ENCODE measurements at regions not wholly inside any gene's neighbourhood (a gene's known extent, or its start where the extent isn't known, plus 50 kb on each side); places are given as distances from the start of the nearest gene placed in this dataset.

DNA sequence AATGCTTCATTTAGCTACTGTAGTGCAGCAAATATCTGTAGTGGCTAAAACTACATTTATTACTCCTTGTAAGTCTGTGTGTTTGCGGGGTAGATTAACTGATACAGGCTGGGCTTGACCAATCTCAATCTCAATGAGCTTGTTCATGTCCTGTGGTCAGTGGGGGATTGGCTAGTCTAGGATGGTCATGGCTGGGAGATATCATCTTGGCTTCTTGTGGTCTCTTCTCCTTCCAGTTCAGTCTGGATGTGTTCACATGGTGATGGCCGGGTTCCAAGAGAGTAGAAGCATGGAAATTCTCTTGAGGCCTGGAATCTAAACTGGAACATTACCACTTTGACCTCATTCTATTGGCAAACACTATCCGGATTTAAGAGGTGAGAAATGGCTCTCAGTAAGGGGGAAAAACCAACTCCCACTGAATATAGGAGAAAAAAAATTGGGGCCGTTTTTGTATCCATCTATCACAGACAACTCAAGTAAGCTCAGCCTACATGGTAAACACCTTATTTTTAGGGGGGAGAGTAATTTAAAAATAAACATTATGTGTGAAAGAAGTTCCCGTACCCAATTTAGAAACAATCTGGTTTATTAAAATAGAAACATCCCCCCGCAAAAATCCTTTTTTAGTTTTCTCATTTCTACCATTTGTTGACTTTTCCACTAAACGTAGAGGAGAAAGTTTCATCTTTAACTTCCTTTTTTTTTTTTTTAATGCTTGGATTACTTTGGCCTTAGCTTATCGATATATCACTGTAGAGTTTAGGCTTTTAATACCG is 284.9 kb upstream of the TBC1D5 start:
- Histone ChIP-seq H3K4me2 (ENCODE audit: low read length) (no peak overlapping the region), H3K27me3 (ENCODE audit: control insufficient read depth, insufficient read depth, low read length) (no peaks in the 10 kb centered on the region), H3K4me3 (ENCODE audit: low read length) (no peak overlapping the region), H3K9ac (ENCODE audit: low read depth, low read length) (no peak overlapping the region), H3K4me1 (ENCODE audit: control insufficient read depth, insufficient read depth, low read length) (no peaks in the 10 kb centered on the region), H3K9me3 (replicated peaks; ENCODE audit: low read length) (no peaks in the 10 kb centered on the region), H3K36me3 (ENCODE audit: insufficient read depth, low read length) (no peaks in the 10 kb centered on the region)

GRCh38 chr3:18024715-18025114 is 282.3 kb upstream of the TBC1D5 start:
- peaks cover 6% of the 10 kb centered on the region for H3K27me3 ChIP-seq (ENCODE audit: control insufficient read depth, insufficient read depth, low read length)
- no peaks in the 10 kb centered on the region for H3K9me3 ChIP-seq (replicated peaks; ENCODE audit: low read length)
- no peak overlapping the region for H3K9ac ChIP-seq (ENCODE audit: low read depth, low read length)
- H3K36me3 ChIP-seq (ENCODE audit: insufficient read depth, low read length) = no peaks in the 10 kb centered on the region
- no peaks in the 10 kb centered on the region for H3K4me1 ChIP-seq (ENCODE audit: control insufficient read depth, insufficient read depth, low read length)
- H3K4me3 ChIP-seq (ENCODE audit: low read length) = no peak overlapping the region
- H3K4me2 ChIP-seq (ENCODE audit: low read length) = no peak overlapping the region

GRCh38 chr3:18019161-18019495 is 276.7 kb upstream of the TBC1D5 start:
- Histone ChIP-seq H3K27me3 (ENCODE audit: control insufficient read depth, insufficient read depth, low read length) (peaks cover 12% of the 10 kb centered on the region), H3K4me1 (ENCODE audit: control insufficient read depth, insufficient read depth, low read length) (no peaks in the 10 kb centered on the region)

DNA sequence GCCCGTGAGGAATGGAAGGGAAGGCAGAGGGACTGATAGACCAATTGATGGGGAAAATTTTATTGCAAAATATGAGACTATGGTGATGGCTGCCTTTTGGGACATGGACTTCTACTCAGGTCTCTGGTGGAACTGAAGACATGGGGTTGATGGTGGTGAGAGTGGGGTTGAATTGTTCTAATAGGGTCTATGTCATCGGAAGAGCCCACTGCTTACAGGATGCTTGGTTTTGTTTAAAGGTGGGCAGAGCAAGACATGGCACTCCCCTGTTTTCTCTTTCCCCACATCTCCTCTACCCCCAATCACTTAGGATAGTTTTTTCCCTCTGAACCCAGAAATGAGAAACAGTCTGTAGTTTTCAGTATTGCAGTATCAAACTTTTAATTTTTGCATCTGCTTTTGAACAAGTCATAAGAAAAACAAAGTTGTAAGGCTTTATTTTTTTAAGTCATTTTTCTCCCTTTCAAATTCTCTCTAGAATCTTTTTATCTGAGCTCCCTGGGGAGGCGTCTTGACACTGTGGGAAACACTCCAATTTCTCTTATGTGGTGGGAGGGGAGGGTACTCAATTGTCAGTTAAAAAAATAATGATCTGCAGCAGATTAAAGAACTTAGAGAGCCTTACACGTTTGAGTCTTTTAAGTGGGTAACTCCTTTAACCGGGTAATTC is 276.2 kb upstream of the TBC1D5 start:
- no peak overlapping the region for H3K4me3 ChIP-seq (ENCODE audit: low read length)
- H3K4me2 ChIP-seq (ENCODE audit: low read length) = no peak overlapping the region
- H3K27me3 ChIP-seq (ENCODE audit: control insufficient read depth, insufficient read depth, low read length) = peaks cover 12% of the 10 kb centered on the region
- H3K36me3 ChIP-seq (ENCODE audit: insufficient read depth, low read length) = no peaks in the 10 kb centered on the region
- no peaks in the 10 kb centered on the region for H3K4me1 ChIP-seq (ENCODE audit: control insufficient read depth, insufficient read depth, low read length)
- H3K9ac ChIP-seq (ENCODE audit: low read depth, low read length) = no peak overlapping the region
- no peaks in the 10 kb centered on the region for H3K9me3 ChIP-seq (replicated peaks; ENCODE audit: low read length)

More at GRCh38 chr3:18019161-18019495, 276.7 kb upstream of the TBC1D5 start:
- no peak overlapping the region for H3K4me3 ChIP-seq (ENCODE audit: low read length)
- H3K9ac ChIP-seq (ENCODE audit: low read depth, low read length) = no peak overlapping the region
- H3K9me3 ChIP-seq (replicated peaks; ENCODE audit: low read length) = no peaks in the 10 kb centered on the region
- no peak overlapping the region for H3K4me2 ChIP-seq (ENCODE audit: low read length)
- no peaks in the 10 kb centered on the region for H3K36me3 ChIP-seq (ENCODE audit: insufficient read depth, low read length)

DNA sequence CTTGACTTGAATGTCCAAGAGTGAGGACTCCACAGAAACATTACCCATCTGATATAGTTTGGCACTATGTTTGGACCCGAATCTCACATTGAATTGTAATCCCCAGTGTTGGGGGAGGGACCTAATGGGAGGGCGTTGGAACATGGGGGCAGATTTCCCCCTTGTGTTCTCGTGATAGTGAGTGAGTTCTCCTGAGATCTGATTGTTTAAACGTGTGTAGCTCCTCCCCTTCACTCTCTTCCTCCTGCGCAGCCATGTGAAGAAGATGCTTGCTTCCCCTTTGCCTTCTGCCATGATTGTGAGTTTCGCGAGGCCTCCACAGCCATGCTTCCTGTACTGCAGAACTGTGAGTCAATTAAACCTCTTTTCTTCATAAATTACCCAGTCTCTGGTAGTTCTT is 273.9 kb upstream of the TBC1D5 start:
- Histone ChIP-seq H3K4me3 (ENCODE audit: low read length) (no peak overlapping the region), H3K9ac (ENCODE audit: low read depth, low read length) (no peak overlapping the region), H3K4me1 (ENCODE audit: control insufficient read depth, insufficient read depth, low read length) (no peaks in the 10 kb centered on the region), H3K27me3 (ENCODE audit: control insufficient read depth, insufficient read depth, low read length) (peaks cover 12% of the 10 kb centered on the region), H3K36me3 (ENCODE audit: insufficient read depth, low read length) (no peaks in the 10 kb centered on the region), H3K4me2 (ENCODE audit: low read length) (no peak overlapping the region), H3K9me3 (replicated peaks; ENCODE audit: low read length) (no peaks in the 10 kb centered on the region)

DNA sequence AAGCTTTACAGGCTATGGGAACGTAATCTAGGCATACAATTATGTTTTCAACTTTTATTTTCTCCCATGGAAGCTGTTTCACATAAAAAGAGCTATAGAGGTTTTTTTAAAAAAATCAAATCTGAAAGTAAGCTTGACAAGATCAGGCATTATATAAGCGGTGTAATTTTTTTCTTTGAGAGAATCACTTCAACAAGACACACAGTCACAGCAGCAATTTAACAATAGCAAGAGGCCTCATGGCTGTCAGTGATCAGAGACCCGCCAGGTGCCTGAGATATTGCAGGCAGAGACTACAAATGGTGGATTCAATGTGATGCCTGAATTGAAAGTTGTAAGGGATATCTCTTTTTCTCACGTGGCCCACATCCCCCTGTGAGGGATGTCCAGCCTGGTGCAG is 270.5 kb upstream of the TBC1D5 start:
- Histone ChIP-seq H3K4me2 (ENCODE audit: low read length) (no peak overlapping the region), H3K36me3 (ENCODE audit: insufficient read depth, low read length) (no peaks in the 10 kb centered on the region), H3K9me3 (replicated peaks; ENCODE audit: low read length) (no peaks in the 10 kb centered on the region), H3K4me1 (ENCODE audit: control insufficient read depth, insufficient read depth, low read length) (no peaks in the 10 kb centered on the region), H3K9ac (ENCODE audit: low read depth, low read length) (no peak overlapping the region), H3K4me3 (ENCODE audit: low read length) (no peak overlapping the region), H3K27me3 (ENCODE audit: control insufficient read depth, insufficient read depth, low read length) (no peaks in the 10 kb centered on the region)

DNA sequence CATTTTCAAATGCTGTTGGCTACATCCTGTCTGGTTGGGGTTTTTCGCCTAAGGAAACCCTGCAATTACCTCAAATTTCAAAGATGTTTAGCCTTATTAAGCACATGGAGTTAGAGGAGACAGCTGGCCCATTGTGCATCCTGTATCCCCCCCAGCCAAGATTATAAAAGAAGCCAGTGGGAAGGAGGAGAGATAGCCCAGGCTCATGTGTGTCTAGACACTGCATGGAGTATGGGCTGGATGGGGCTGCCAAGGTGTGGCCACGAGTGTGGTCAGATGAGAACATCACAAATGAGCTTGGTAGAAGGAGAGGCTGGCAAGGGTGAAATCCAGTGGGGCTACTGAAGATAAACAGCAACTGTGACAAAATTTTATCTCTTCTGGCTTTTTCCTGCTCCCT is 270.0 kb upstream of the TBC1D5 start:
- no peaks in the 10 kb centered on the region for H3K4me1 ChIP-seq (ENCODE audit: control insufficient read depth, insufficient read depth, low read length)
- no peaks in the 10 kb centered on the region for H3K9me3 ChIP-seq (replicated peaks; ENCODE audit: low read length)
- no peak overlapping the region for H3K4me3 ChIP-seq (ENCODE audit: low read length)
- H3K4me2 ChIP-seq (ENCODE audit: low read length) = no peak overlapping the region
- H3K9ac ChIP-seq (ENCODE audit: low read depth, low read length) = no peak overlapping the region
- no peaks in the 10 kb centered on the region for H3K36me3 ChIP-seq (ENCODE audit: insufficient read depth, low read length)
- no peaks in the 10 kb centered on the region for H3K27me3 ChIP-seq (ENCODE audit: control insufficient read depth, insufficient read depth, low read length)

GRCh38 chr3:18011387-18011786 is 269.0 kb upstream of the TBC1D5 start:
- H3K9me3 ChIP-seq (replicated peaks; ENCODE audit: low read length) = no peaks in the 10 kb centered on the region
- no peaks in the 10 kb centered on the region for H3K27me3 ChIP-seq (ENCODE audit: control insufficient read depth, insufficient read depth, low read length)
- H3K4me2 ChIP-seq (ENCODE audit: low read length) = no peak overlapping the region
- H3K9ac ChIP-seq (ENCODE audit: low read depth, low read length) = no peak overlapping the region
- H3K36me3 ChIP-seq (ENCODE audit: insufficient read depth, low read length) = no peaks in the 10 kb centered on the region
- no peaks in the 10 kb centered on the region for H3K4me1 ChIP-seq (ENCODE audit: control insufficient read depth, insufficient read depth, low read length)
- no peak overlapping the region for H3K4me3 ChIP-seq (ENCODE audit: low read length)

- H3K4me3 ChIP-seq (ENCODE audit: low read length) = no peak overlapping the region
These were observed 267.6 kb upstream of the TBC1D5 start for GRCh38 chr3:18010001-18010400.

GRCh38 chr3:18008706-18009368 is 266.4 kb upstream of the TBC1D5 start:
- Histone ChIP-seq H3K27me3 (ENCODE audit: control insufficient read depth, insufficient read depth, low read length) (no peaks in the 10 kb centered on the region), H3K36me3 (ENCODE audit: insufficient read depth, low read length) (no peaks in the 10 kb centered on the region), H3K9ac (ENCODE audit: low read depth, low read length) (no peak overlapping the region), H3K4me3 (ENCODE audit: low read length) (no peak overlapping the region), H3K4me1 (ENCODE audit: control insufficient read depth, insufficient read depth, low read length) (no peaks in the 10 kb centered on the region), H3K9me3 (replicated peaks; ENCODE audit: low read length) (no peaks in the 10 kb centered on the region), H3K4me2 (ENCODE audit: low read length) (no peak overlapping the region)

More at GRCh38 chr3:18010001-18010400, 267.6 kb upstream of the TBC1D5 start:
- Histone ChIP-seq H3K4me1 (ENCODE audit: control insufficient read depth, insufficient read depth, low read length) (no peaks in the 10 kb centered on the region), H3K9me3 (replicated peaks; ENCODE audit: low read length) (no peaks in the 10 kb centered on the region), H3K27me3 (ENCODE audit: control insufficient read depth, insufficient read depth, low read length) (no peaks in the 10 kb centered on the region), H3K36me3 (ENCODE audit: insufficient read depth, low read length) (no peaks in the 10 kb centered on the region), H3K9ac (ENCODE audit: low read depth, low read length) (no peak overlapping the region), H3K4me2 (ENCODE audit: low read length) (no peak overlapping the region)

DNA sequence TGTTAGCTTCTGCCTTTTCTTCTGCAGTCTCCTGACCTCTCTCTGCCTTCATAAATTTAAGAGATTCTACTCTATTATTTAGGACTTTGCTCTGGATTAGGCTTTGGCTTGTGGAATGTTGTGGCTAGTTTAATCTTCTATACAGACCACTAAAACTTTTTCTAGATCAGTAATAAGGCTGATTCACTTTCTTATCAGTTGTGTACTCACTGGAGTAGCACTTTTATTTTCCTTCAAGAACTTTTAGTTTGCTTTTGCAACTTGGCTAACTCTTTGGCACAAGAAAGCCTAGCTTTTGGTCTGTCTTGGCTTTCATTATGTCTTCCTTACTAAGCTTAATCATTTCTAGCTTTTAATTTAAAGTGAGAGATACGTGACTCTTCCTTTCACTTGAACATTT is 265.5 kb upstream of the TBC1D5 start:
- H3K4me3 ChIP-seq (ENCODE audit: low read length) = no peak overlapping the region
- no peak overlapping the region for H3K9ac ChIP-seq (ENCODE audit: low read depth, low read length)
- H3K9me3 ChIP-seq (replicated peaks; ENCODE audit: low read length) = no peaks in the 10 kb centered on the region
- no peaks in the 10 kb centered on the region for H3K36me3 ChIP-seq (ENCODE audit: insufficient read depth, low read length)
- no peak overlapping the region for H3K4me2 ChIP-seq (ENCODE audit: low read length)
- H3K4me1 ChIP-seq (ENCODE audit: control insufficient read depth, insufficient read depth, low read length) = no peaks in the 10 kb centered on the region
- H3K27me3 ChIP-seq (ENCODE audit: control insufficient read depth, insufficient read depth, low read length) = no peaks in the 10 kb centered on the region
